Left ventricle myocardium inferior (tissue), 1 donor: ENCODE measurements at regions not wholly inside any gene's neighbourhood (a gene's known extent, or its start where the extent isn't known, plus 50 kb on each side); places are given as distances from the start of the nearest gene placed in this dataset.
A peak's percentile ranks its signal among the peaks of the same experiment; 100 is the strongest.

ENCODE experiments used
- DNase-seq: peaks from one replicate; pipeline ENCODE4 v3.0.0-alpha.2; 2020
- H3K27ac ChIP-seq: fragments of 200-600 bp; replicated peaks from 2 replicates; pipeline ENCODE4 v1.8.0; 2021
- H3K27me3 ChIP-seq: fragments of 200-600 bp; 2 replicates; pipeline ENCODE4 v1.8.0; 2021; ENCODE audit warnings: low read depth
- H3K36me3 ChIP-seq: fragments of 200-600 bp; 2 replicates; pipeline ENCODE4 v1.8.0; 2021
- H3K4me1 ChIP-seq: fragments of 200-600 bp; 2 replicates; pipeline ENCODE4 v1.8.0; 2021
- H3K4me3 ChIP-seq: fragments of 200-600 bp; 2 replicates; pipeline ENCODE4 v1.8.0; 2021; ENCODE audit warnings: mild to moderate bottlenecking, moderate library complexity
- H3K9me3 ChIP-seq: fragments of 200-600 bp; replicated peaks from 2 replicates; pipeline ENCODE4 v1.8.0; 2021
- CTCF ChIP-seq: fragments of 200-600 bp; IDR thresholded peaks from 2 replicates; pipeline ENCODE4 v1.8.0; 2021; ENCODE audit warnings: antibody characterized with exemption, mild to moderate bottlenecking, borderline replicate concordance
- intact Hi-C: fragments of 100-400 bp; cut with micrococcal nuclease; formaldehyde crosslinking; loops from one replicate; pipeline ENCODE4 v1.11.0; 2022
- donor health status: DM: no; HTN: yes; CAD: no; lungs with severe emphysema.

- no peaks in the 10 kb centered on the region for H3K27me3 ChIP-seq
- H3K27ac ChIP-seq, result no peak overlapping the region
- TF ChIP-seq CTCF, result no peak
- H3K4me3 ChIP-seq, result no peak overlapping the region
- no peaks in the 10 kb centered on the region for H3K9me3 ChIP-seq
- DNase-seq, result peak; percentile 73
- no peaks in the 10 kb centered on the region for H3K36me3 ChIP-seq
- H3K4me1 ChIP-seq, result peaks cover 7% of the 10 kb centered on the region
- intact Hi-C loops, result no loop called here
Observed at GRCh38 chr1:94713472-94714141, 106.5 kb upstream of the SLC44A3 start.

- peaks cover 7% of the 10 kb centered on the region for H3K4me1 ChIP-seq
- no peaks in the 10 kb centered on the region for H3K9me3 ChIP-seq
- no peak overlapping the region for H3K27ac ChIP-seq
- no peaks in the 10 kb centered on the region for H3K36me3 ChIP-seq
- no peak for DNase-seq
- no peak for TF ChIP-seq CTCF
- H3K4me3 ChIP-seq, result no peak overlapping the region
- no peaks in the 10 kb centered on the region for H3K27me3 ChIP-seq
- intact Hi-C loops, result no loop called here
Observed at GRCh38 chr1:94709891-94710581, 110.1 kb upstream of the SLC44A3 start.

GRCh38 chr1:94708811-94709210, 111.3 kb upstream of the SLC44A3 start:
- TF ChIP-seq CTCF, result no peak
- H3K27ac ChIP-seq, result no peak overlapping the region
- no peak for DNase-seq
- no peaks in the 10 kb centered on the region for H3K36me3 ChIP-seq
- H3K9me3 ChIP-seq, result no peaks in the 10 kb centered on the region
- no peaks in the 10 kb centered on the region for H3K27me3 ChIP-seq
- H3K4me3 ChIP-seq, result no peak overlapping the region
- intact Hi-C loops, result no loop called here
- peaks cover 4% of the 10 kb centered on the region for H3K4me1 ChIP-seq

- no peak for DNase-seq
- no peaks in the 10 kb centered on the region for H3K9me3 ChIP-seq
- no peaks in the 10 kb centered on the region for H3K27me3 ChIP-seq
- intact Hi-C loops, result no loop called here
- H3K4me3 ChIP-seq, result no peak overlapping the region
- H3K4me1 ChIP-seq, result no peaks in the 10 kb centered on the region
- TF ChIP-seq CTCF, result no peak
- no peaks in the 10 kb centered on the region for H3K36me3 ChIP-seq
- no peak overlapping the region for H3K27ac ChIP-seq
Observed at GRCh38 chr1:94708299-94708685, 111.9 kb upstream of the SLC44A3 start.

GRCh38 chr1:94707321-94708298, 112.5 kb upstream of the SLC44A3 start:
- no peaks in the 10 kb centered on the region for H3K9me3 ChIP-seq
- no peaks in the 10 kb centered on the region for H3K27me3 ChIP-seq
- no peak overlapping the region for H3K27ac ChIP-seq
- H3K36me3 ChIP-seq, result no peaks in the 10 kb centered on the region
- no peaks in the 10 kb centered on the region for H3K4me1 ChIP-seq
- intact Hi-C loops, result no loop called here
- peak; percentile 46 for DNase-seq
- TF ChIP-seq CTCF, result no peak
- H3K4me3 ChIP-seq, result no peak overlapping the region
